Activated CD8-positive, alpha-beta memory T cell treated with anti-CD3 and anti-CD28 coated beads for 24 hours (primary cell): ENCODE measurements at regions not wholly inside any gene's neighbourhood (a gene's known extent, or its start where the extent isn't known, plus 50 kb on each side); places are given as distances from the start of the nearest gene placed in this dataset.

ENCODE experiments used
- DNase-seq: peaks from one replicate; pipeline ENCODE4 v3.0.0-alpha.2; 2020

- DNase-seq = no peak
Measured at GRCh38 chr5:176711883-176712282, 64.6 kb downstream of the TSPAN17 start.

- DNase-seq = no peak
Measured at GRCh38 chr5:176712546-176713304, 65.4 kb downstream of the TSPAN17 start.

- no peak for DNase-seq
Measured at GRCh38 chr5:176713409-176713808, 66.1 kb downstream of the TSPAN17 start.

GRCh38 chr5:176714067-176714466 lies 66.8 kb downstream of the TSPAN17 start:
- no peak for DNase-seq

- no peak for DNase-seq
Measured at GRCh38 chr5:176716320-176716719, 69.0 kb downstream of the TSPAN17 start.

- DNase-seq = no peak
Measured at GRCh38 chr5:176719113-176719739, 71.9 kb downstream of the TSPAN17 start.

GRCh38 chr5:176721509-176721908 lies 74.2 kb downstream of the TSPAN17 start:
- DNase-seq = no peak

- DNase-seq = no peak
Measured at GRCh38 chr5:176722757-176723156, 75.5 kb downstream of the TSPAN17 start.

GRCh38 chr5:176723440-176723839 lies 76.2 kb downstream of the TSPAN17 start:
- DNase-seq = no peak

- no peak for DNase-seq
Measured at GRCh38 chr5:176724472-176724871, 77.2 kb downstream of the TSPAN17 start.

GRCh38 chr5:176725521-176726280 lies 78.4 kb downstream of the TSPAN17 start:
- DNase-seq = no peak

- DNase-seq = no peak
Measured at GRCh38 chr5:176726746-176727527, 79.7 kb downstream of the TSPAN17 start.

GRCh38 chr5:176727528-176727900 lies 80.2 kb downstream of the TSPAN17 start:
- no peak for DNase-seq

GRCh38 chr5:176727983-176728675 lies 80.8 kb downstream of the TSPAN17 start:
- no peak for DNase-seq

GRCh38 chr5:176728831-176729251 lies 81.5 kb upstream of the UNC5A start:
- no peak for DNase-seq

GRCh38 chr5:176730815-176731475 lies 79.4 kb upstream of the UNC5A start:
- DNase-seq = no peak

GRCh38 chr5:176731506-176732160 lies 78.7 kb upstream of the UNC5A start:
- no peak for DNase-seq

GRCh38 chr5:176732306-176732705 lies 78.1 kb upstream of the UNC5A start:
- no peak for DNase-seq

- DNase-seq = no peak
Measured at GRCh38 chr5:176732736-176733405, 77.5 kb upstream of the UNC5A start.

GRCh38 chr5:176733406-176734262 lies 76.7 kb upstream of the UNC5A start:
- no peak for DNase-seq
